ENCODE measurements at regions not wholly inside any gene's neighbourhood (a gene's known extent, or its start where the extent isn't known, plus 50 kb on each side); places are given as distances from the start of the nearest gene placed in this dataset.

DNA sequence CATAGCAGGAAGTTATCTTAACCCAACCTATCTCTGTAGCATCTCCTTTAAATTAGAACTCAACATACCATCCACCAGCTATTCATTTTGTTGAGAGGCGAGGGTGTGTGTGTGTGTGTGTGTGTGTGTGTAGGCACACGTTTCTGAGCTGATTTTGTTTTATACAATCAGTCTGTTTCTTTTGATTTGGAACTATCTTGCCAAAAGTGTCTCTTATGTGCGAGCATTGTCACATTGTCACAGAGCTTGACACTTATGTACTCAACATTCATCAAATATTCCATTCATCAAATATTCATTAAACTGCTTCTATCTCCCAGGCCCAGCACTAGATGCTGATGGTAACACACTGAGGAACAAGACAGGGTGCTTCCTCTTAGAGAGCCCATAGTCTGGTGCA, 180.4 kb downstream of the HAPSTR1 start:
- Histone ChIP-seq H3K4me1 (ENCODE audit: insufficient read depth, low read length) (no peaks in the 10 kb centered on the region), H3K4me2 (ENCODE audit: low read length) (no peak overlapping the region), H3K27me3 (ENCODE audit: insufficient read depth, low read length) (no peaks in the 10 kb centered on the region), H3K9me3 (ENCODE audit: insufficient read depth, low read depth, low read length) (no peaks in the 10 kb centered on the region), H4K20me1 (ENCODE audit: insufficient read depth, low read length) (no peaks in the 10 kb centered on the region), H3K27ac (ENCODE audit: low read depth, low read length) (no peak overlapping the region), H3K4me3 (ENCODE audit: insufficient read depth, low read depth, low read length) (no peak overlapping the region), H3K36me3 (ENCODE audit: insufficient read depth, low read length) (no peaks in the 10 kb centered on the region), H2AFZ (ENCODE audit: low read depth, low read length) (no peak overlapping the region), H3K79me2 (ENCODE audit: insufficient read depth, low read length) (no peaks in the 10 kb centered on the region), H3K9ac (ENCODE audit: low read length) (no peak overlapping the region)
- no peak overlapping the region for H3K4me3 Mint-ChIP-seq (ENCODE audit: unreplicated experiment)
- FAIRE-seq (no peak), DNase-seq (ENCODE audit: low read depth) (no peak)
- H3K36me3 Mint-ChIP-seq (ENCODE audit: low read depth, unreplicated experiment): no peaks in the 10 kb centered on the region
- H3K4me1 Mint-ChIP-seq (ENCODE audit: low read depth, unreplicated experiment): peaks cover 5% of the 10 kb centered on the region
- TF ChIP-seq, protein P1, sequence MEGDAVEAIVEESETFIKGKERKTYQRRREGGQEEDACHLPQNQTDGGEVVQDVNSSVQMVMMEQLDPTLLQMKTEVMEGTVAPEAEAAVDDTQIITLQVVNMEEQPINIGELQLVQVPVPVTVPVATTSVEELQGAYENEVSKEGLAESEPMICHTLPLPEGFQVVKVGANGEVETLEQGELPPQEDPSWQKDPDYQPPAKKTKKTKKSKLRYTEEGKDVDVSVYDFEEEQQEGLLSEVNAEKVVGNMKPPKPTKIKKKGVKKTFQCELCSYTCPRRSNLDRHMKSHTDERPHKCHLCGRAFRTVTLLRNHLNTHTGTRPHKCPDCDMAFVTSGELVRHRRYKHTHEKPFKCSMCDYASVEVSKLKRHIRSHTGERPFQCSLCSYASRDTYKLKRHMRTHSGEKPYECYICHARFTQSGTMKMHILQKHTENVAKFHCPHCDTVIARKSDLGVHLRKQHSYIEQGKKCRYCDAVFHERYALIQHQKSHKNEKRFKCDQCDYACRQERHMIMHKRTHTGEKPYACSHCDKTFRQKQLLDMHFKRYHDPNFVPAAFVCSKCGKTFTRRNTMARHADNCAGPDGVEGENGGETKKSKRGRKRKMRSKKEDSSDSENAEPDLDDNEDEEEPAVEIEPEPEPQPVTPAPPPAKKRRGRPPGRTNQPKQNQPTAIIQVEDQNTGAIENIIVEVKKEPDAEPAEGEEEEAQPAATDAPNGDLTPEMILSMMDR (IDR thresholded peaks at IDR 0.05; ENCODE audit: insufficient read depth, low read depth, low read length): no peak
- TF ChIP-seq EZH2 (IDR thresholded peaks at IDR 0.05; ENCODE audit: insufficient read depth, low read length): no peak
- H3K9me3 Mint-ChIP-seq (ENCODE audit: unreplicated experiment): peaks cover 2% of the 10 kb centered on the region
- no peak overlapping the region for H3K27ac Mint-ChIP-seq (ENCODE audit: unreplicated experiment)
- H3K27me3 Mint-ChIP-seq (ENCODE audit: low read depth, unreplicated experiment): peaks cover 28% of the 10 kb centered on the region

DNA sequence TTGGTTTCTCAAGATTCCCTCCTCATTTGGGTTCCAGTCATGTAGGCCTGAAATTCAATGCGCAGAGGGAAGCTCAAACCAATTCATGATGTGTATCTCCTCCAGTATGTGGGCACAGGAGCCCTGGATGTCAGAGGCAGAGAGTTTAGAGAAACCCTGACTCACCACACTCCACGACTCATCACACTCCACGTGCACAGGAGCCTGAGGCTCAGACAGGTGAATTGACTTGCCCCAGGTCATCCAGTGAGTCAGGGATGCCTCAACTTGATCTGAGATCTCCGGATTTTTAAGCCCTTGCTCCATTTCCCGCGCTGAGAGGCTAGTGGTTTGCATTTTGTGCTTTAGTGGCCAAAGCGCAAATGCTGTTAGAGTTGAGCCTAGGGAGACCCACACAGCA, 183.9 kb downstream of the HAPSTR1 start:
- H3K27me3 Mint-ChIP-seq (ENCODE audit: low read depth, unreplicated experiment): peaks cover 26% of the 10 kb centered on the region
- Histone ChIP-seq H3K9ac (ENCODE audit: low read length) (no peak overlapping the region), H3K9me3 (ENCODE audit: insufficient read depth, low read depth, low read length) (no peaks in the 10 kb centered on the region), H3K4me2 (ENCODE audit: low read length) (no peak overlapping the region), H3K27ac (ENCODE audit: low read depth, low read length) (no peak overlapping the region), H3K27me3 (ENCODE audit: insufficient read depth, low read length) (no peaks in the 10 kb centered on the region), H3K36me3 (ENCODE audit: insufficient read depth, low read length) (no peaks in the 10 kb centered on the region), H2AFZ (ENCODE audit: low read depth, low read length) (no peak overlapping the region), H3K79me2 (ENCODE audit: insufficient read depth, low read length) (no peaks in the 10 kb centered on the region), H4K20me1 (ENCODE audit: insufficient read depth, low read length) (no peaks in the 10 kb centered on the region), H3K4me3 (ENCODE audit: insufficient read depth, low read depth, low read length) (no peak overlapping the region), H3K4me1 (ENCODE audit: insufficient read depth, low read length) (no peaks in the 10 kb centered on the region)
- TF ChIP-seq, protein P1 (IDR thresholded peaks at IDR 0.05; ENCODE audit: insufficient read depth, low read depth, low read length): no peak
- no peak for TF ChIP-seq EZH2 (IDR thresholded peaks at IDR 0.05; ENCODE audit: insufficient read depth, low read length)
- DNase-seq (ENCODE audit: low read depth) (no peak), FAIRE-seq (no peak)
- H3K27ac Mint-ChIP-seq (ENCODE audit: unreplicated experiment): no peak overlapping the region
- H3K36me3 Mint-ChIP-seq (ENCODE audit: low read depth, unreplicated experiment): no peaks in the 10 kb centered on the region
- H3K9me3 Mint-ChIP-seq (ENCODE audit: unreplicated experiment): peaks cover 2% of the 10 kb centered on the region
- H3K4me1 Mint-ChIP-seq (ENCODE audit: low read depth, unreplicated experiment): peaks cover 5% of the 10 kb centered on the region
- no peak overlapping the region for H3K4me3 Mint-ChIP-seq (ENCODE audit: unreplicated experiment)

DNA sequence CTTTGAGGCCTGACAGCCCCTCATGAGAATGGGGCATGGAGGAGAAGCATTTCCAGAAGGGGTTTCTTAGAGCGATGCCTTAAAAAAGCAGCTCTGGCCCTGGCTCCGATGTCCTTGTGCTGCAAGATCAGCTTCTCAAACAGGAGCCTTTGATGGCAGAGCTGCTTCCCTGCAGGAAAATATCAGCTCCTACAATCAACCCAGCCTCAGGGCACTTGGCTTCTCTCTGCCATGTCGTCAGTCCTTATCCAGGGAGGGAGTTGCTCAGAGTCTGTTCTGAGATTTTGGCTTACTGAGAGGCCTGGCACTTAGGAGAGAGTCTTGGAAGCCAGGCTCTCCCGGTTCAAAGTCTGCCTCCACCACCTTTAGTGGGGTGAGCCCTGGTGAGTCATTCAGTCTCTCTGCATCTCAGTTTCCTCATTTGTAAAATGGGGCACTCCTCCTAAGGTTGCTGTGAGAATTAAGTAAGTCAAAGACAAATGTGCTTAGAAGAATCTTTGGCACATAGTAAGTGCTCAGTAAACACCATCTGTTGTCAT, 184.4 kb downstream of the HAPSTR1 start:
- H3K27me3 Mint-ChIP-seq (ENCODE audit: low read depth, unreplicated experiment): peaks cover 31% of the 10 kb centered on the region
- Histone ChIP-seq H3K4me1 (ENCODE audit: insufficient read depth, low read length) (no peaks in the 10 kb centered on the region), H3K36me3 (ENCODE audit: insufficient read depth, low read length) (no peaks in the 10 kb centered on the region), H3K27me3 (ENCODE audit: insufficient read depth, low read length) (no peaks in the 10 kb centered on the region), H3K27ac (ENCODE audit: low read depth, low read length) (no peak overlapping the region), H3K9me3 (ENCODE audit: insufficient read depth, low read depth, low read length) (no peaks in the 10 kb centered on the region), H3K9ac (ENCODE audit: low read length) (no peak overlapping the region), H4K20me1 (ENCODE audit: insufficient read depth, low read length) (no peaks in the 10 kb centered on the region), H3K4me3 (ENCODE audit: insufficient read depth, low read depth, low read length) (no peak overlapping the region), H3K4me2 (ENCODE audit: low read length) (no peak overlapping the region), H3K79me2 (ENCODE audit: insufficient read depth, low read length) (no peaks in the 10 kb centered on the region), H2AFZ (ENCODE audit: low read depth, low read length) (no peak overlapping the region)
- peaks cover 2% of the 10 kb centered on the region for H3K9me3 Mint-ChIP-seq (ENCODE audit: unreplicated experiment)
- TF ChIP-seq EZH2 (IDR thresholded peaks at IDR 0.05; ENCODE audit: insufficient read depth, low read length): no peak
- TF ChIP-seq, protein P1 (IDR thresholded peaks at IDR 0.05; ENCODE audit: insufficient read depth, low read depth, low read length): no peak
- no peak for DNase-seq (ENCODE audit: low read depth)
- peaks cover 5% of the 10 kb centered on the region for H3K4me1 Mint-ChIP-seq (ENCODE audit: low read depth, unreplicated experiment)
- no peak overlapping the region for H3K27ac Mint-ChIP-seq (ENCODE audit: unreplicated experiment)
- FAIRE-seq: no peak
- H3K4me3 Mint-ChIP-seq (ENCODE audit: unreplicated experiment): no peak overlapping the region
- no peaks in the 10 kb centered on the region for H3K36me3 Mint-ChIP-seq (ENCODE audit: low read depth, unreplicated experiment)
